GM04504 (cell line): ENCODE measurements at regions not wholly inside any gene's neighbourhood (a gene's known extent, or its start where the extent isn't known, plus 50 kb on each side); places are given as distances from the start of the nearest gene placed in this dataset.
A peak's percentile ranks its signal among the peaks of the same experiment; 100 is the strongest.
"Not testable (repeated sequence)": the region's sequence is repeated elsewhere in the genome, so short reads cannot be mapped to it uniquely, and the experiment has no call there.

ENCODE experiments used
- DNase-seq: peaks from one replicate; pipeline ENCODE4 v3.0.0-alpha.2; 2012; ENCODE audit warnings: low read depth

GRCh38 chr4:154982187-154983047 lies 201.3 kb downstream of the RBM46 start:
- DNase-seq, result peak; percentile 16

GRCh38 chr4:154983714-154984113 lies 202.6 kb downstream of the RBM46 start:
- no peak for DNase-seq

GRCh38 chr4:154984148-154984547 lies 203.1 kb downstream of the RBM46 start:
- DNase-seq, result no peak

- DNase-seq, result no peak
Observed at GRCh38 chr4:154984616-154985015, 203.5 kb downstream of the RBM46 start.

GRCh38 chr4:154985673-154986072 lies 204.6 kb downstream of the RBM46 start:
- DNase-seq, result no peak

GRCh38 chr4:154988511-154988910 lies 207.4 kb downstream of the RBM46 start:
- DNase-seq, result no peak

- no peak for DNase-seq
Observed at GRCh38 chr4:154989511-154989910, 208.4 kb downstream of the RBM46 start.

- not testable (repeated sequence) for DNase-seq
Observed at GRCh38 chr4:154997866-154998265, 210.6 kb upstream of the NPY2R start.

- DNase-seq, result no peak
Observed at GRCh38 chr4:154998284-154998683, 210.2 kb upstream of the NPY2R start.

GRCh38 chr4:154998773-154999172 lies 209.7 kb upstream of the NPY2R start:
- DNase-seq, result no peak

GRCh38 chr4:154999950-155000578 lies 208.4 kb upstream of the NPY2R start:
- no peak for DNase-seq

GRCh38 chr4:155001251-155001650 lies 207.2 kb upstream of the NPY2R start:
- no peak for DNase-seq

- DNase-seq, result no peak
Observed at GRCh38 chr4:155005395-155006090, 202.9 kb upstream of the NPY2R start.

GRCh38 chr4:155007660-155008176 lies 200.7 kb upstream of the NPY2R start:
- DNase-seq, result no peak

- DNase-seq, result no peak
Observed at GRCh38 chr4:155008389-155008788, 200.0 kb upstream of the NPY2R start.

- DNase-seq, result no peak
Observed at GRCh38 chr4:155009288-155009687, 199.1 kb upstream of the NPY2R start.

GRCh38 chr4:155010376-155010775 lies 198.1 kb upstream of the NPY2R start:
- DNase-seq, result no peak

- no peak for DNase-seq
Observed at GRCh38 chr4:155011163-155011780, 197.2 kb upstream of the NPY2R start.

GRCh38 chr4:155012469-155012868 lies 196.0 kb upstream of the NPY2R start:
- DNase-seq, result no peak

GRCh38 chr4:155017426-155017825 lies 191.0 kb upstream of the NPY2R start:
- no peak for DNase-seq

GRCh38 chr4:155025762-155026457 lies 182.5 kb upstream of the NPY2R start:
- DNase-seq, result no peak

GRCh38 chr4:155026715-155027114 lies 181.7 kb upstream of the NPY2R start:
- no peak for DNase-seq
